ENCODE measurements at regions not wholly inside any gene's neighbourhood (a gene's known extent, or its start where the extent isn't known, plus 50 kb on each side); places are given as distances from the start of the nearest gene placed in this dataset.

DNA sequence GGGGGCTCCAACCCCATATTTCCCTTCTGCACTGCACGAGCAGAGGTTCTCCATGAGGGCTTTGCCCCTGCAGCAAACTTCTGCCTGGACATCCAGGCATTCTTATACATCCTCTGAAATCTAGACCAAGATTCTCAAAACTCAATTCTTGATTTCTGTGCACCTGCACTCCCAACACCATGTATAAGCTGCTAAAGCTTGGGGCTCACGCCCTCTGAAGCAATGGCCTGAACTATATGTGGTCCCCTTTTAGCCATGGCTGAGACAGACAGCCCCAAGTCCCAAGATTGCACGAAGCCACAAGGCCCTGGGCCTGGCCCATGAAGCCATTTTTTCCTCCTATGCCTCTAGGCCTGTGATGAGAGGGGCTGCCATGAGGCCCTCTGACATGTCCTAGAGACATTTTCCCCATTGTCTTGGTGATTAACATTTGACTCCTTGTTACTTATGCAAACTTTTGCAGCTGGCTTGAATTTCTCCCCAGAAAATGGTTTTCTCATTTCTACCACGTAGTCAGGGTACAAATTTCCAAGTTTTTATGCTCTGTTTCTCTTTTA, 468.0 kb upstream of the SLIT2 start:
- DNase-seq (ENCODE audit: low spot score) = no peak

DNA sequence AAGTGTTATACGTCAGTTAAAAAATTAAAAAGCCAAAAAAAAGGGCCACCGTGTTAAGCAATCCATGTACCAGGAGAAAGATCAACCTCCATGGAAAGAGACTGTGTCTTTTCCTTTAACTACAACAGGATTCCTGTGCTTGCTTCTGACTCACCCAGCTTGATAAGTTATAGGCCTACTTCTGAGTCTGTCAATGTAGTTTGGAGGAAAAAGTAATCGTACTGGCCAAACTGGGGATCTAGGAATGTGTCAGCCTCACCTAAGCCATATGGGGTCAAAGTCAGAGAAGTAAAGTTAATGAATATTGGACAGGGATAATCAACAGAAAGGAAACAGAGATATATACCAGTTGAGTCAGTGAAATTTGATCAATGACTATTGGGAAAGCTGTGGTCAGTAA, 470.8 kb upstream of the SLIT2 start:
- no peak for DNase-seq (ENCODE audit: low spot score)

DNA sequence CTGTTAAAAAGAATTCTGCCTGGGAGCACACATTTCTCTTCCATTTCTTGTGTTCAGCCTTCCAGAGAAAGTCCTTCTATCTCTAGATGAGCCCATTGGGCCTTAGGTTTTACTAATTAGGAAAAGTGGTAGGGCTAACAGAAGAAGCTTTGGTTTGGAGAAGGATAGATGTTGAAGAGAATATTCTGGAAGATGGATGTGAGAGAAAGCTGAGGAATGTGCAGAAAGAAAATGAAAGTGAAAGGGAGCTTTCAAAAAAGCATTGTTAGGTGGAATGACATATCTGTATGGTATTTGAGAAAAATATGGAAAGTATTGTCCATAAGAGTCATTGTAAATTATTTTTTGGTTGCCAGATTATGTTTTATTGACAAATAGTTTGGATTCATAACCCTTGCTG, 474.8 kb upstream of the SLIT2 start:
- DNase-seq (ENCODE audit: low spot score) = no peak

DNA sequence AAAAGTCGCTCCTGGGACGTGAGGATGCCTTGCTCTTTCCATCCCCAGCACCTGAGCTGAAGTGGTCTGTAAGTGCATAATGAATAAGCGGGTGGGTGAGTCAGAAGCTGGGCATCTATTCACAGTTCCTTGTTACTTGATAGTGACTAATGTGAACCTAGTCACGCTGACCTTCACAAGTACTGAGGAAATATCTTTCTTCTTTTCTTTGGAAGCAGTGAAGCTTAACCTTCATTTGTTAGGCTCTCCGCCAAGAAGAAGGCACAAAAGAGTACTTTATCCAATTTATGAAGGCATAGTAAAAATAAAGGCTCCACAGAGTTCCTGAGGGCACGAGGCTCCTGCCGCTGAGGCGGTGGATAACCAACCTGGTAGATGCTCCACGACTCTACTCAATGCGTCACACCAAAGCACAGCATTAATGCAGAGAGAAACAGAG, 475.7 kb upstream of the SLIT2 start:
- no peak for DNase-seq (ENCODE audit: low spot score)

DNA sequence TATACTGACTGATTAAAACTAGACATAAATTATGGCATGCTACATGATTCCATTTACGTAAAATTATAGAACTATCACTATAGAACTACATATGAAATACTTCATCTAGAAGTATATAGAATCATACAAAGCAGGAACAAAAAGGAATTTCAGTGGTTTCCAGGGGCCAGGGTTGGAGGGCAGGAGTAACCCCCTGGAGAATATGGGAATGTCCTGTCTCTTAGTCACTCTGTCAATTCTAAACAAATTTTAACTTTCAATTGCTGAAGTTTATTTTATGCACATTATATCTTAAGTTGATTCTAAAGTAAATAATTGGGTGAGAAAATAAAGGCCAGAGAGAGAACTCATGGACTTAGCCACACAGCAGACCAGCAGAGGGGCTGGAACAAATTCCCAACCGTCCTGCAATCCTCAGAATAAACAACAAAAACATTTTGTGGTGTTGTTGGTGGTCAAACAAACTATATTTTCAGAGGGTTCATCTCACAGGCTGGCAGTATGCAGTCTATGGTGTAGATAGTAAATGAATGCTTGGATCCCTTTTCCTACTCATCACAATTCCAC, 476.9 kb upstream of the SLIT2 start:
- no peak for DNase-seq (ENCODE audit: low spot score)

DNA sequence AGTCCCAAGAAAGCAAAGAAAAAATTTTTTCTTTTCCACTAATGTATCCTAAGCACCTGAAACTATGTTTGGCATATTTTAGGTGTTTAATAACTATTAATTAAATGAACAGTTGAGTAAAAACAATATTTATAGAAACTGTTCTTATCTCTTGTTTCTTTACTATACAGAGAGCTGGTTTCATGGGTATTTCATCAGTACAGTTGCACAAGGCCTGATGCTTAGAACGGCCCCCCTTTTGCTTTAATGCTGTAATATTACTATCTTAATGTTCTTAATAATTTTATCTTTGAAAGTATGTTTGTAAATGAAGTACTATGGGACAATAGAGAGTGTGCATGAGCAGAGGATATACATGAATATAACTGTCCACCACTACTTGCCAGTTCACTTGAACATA, 479.1 kb upstream of the SLIT2 start:
- no peak for DNase-seq (ENCODE audit: low spot score)

DNA sequence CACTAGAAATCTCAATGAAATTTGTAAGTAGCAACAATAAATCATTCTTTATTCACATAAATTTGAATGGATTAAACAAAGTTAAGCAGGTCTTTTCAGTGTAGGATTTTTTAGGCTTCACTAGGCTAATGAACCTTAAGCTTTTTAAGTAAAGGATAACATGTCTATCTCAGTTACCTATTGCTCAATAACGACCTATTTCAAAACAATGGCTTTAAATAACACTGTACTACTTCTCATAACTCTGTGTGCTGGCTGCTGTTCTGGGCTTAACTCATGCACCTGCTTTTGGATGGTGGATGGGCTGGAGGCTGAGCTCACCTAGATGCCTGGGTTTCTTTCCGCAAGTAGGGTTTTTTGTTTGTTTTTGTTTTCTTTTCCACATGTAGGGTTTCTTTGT, 495.0 kb upstream of the SLIT2 start:
- DNase-seq (ENCODE audit: low spot score) = no peak

DNA sequence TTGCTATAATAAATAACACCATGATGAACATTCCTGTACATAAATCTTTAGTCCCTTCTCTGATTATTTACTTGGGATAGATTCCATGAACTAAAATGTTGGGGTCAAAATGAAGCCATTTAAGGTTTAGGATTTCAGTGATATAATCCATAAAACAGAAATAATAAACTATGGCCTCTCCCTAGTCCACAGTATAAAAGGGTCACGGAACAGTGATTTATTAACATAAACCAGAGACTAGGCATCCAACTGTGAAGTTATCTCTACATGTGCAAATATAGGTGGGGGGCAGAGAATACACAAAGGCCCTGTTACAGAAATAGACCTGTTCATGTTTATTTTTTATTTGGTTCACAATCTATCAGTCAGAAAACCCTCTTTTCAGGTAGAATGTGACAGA, 499.1 kb upstream of the SLIT2 start:
- DNase-seq (ENCODE audit: low spot score) = no peak

DNA sequence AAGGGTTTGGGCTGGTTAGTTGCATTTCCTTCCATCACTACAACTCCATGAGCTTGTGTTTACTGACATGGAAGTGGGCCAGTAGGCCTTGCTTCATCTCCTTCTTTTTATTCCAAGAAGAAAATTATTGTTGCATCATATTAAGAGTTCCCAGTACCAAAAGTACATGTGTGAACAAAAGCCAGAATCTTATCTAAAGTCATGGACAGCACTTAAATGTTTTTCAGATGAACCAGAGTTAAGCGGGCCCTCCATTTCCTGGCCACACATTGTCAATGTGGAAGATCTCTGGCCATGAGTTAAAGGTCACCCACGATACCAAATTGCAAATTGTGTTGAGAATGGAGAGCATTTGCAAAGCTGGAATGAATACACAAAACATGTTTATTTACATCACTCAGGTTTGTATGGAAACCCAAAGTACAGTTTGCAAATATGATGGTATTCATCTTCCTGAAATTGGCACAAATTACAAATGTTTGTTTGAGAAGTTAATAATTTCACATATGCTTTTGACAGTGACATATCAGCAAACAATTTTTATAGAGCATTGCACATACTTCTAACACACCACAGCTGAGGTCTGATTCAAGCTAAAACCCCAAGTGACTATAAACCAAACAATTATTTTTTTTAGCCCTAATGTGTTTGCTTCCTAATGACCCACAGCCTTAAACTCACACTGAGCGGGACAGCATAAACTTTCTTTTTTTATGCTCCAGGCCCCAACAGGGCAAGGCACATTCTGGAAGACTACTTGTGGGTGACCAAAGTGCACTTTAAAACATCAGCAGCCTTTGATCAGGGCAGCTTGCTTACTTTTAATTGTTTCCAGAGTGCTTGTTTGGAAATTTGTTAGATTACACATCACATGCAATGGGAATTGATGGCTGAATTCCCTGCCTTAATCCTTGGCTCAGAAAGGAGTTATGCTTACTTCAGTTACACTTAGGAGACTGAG, 502.9 kb upstream of the SLIT2 start:
- no peak for DNase-seq (ENCODE audit: low spot score)

DNA sequence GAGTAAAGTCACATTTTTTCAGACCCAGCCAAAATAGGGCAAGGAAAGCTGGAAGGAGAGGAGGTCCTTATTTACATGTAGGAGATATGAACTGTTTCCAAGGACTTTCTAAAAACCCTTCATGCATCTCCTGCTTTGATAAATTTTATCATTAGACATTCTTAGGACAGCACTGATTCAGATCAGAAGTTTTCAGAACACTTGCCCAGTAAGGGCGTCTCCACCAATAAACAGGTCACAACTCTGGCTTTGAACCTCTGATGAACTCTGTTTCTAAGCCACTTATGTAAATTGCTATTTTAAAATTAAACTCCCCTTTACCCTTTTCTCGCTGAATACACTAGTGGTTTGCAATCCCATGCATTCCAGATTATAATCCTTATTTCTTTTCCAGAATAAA, 505.3 kb upstream of the SLIT2 start:
- DNase-seq (ENCODE audit: low spot score) = no peak

DNA sequence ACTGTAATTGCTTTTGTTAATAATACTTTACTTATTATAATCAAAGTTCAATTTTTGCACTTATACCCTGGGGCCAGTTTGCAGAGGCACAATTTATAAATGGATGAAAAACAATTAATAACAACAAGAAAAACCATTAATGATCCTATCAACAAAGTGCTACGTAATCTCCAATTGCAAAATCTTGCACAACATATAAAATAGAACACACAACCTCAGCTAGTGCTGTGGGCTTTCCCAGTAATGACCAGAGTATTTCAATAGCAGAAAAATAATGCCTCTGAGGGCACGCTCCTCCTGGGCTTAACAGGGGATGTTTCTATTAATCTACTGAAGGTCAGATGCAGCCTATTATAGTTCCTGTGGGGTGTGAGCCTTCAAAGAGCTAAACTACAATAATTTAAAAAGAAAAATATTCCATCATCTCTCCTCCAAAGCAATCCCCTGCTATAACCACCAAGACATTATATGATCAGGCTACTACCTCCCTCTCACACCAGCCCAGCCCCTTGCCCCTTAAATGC, 508.5 kb upstream of the SLIT2 start:
- DNase-seq (ENCODE audit: low spot score) = no peak

DNA sequence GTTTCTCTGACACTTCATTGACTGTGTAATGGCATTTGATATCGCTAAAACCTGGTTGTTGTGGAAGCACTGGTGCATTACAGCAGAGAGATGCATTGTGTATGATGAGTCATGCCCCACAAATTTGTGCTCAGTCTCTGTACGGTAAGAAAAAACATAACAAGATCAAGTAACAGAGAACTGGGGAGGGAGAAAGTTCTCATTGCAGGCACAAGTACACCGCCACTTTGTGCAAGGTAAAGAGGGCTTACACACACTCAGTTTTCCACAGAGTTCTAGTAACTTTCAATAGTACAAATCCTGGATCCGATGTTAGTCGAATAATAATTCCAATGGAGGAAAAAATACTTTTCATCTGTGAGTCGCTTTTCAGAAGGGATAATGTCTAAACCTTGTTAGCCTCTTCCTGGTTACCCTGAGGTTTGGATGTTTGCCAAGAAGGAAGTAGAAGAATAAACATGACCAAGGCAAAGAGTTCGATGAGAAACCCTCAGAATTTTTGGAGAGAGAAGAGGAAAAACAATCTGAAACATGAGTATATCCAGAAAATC, 512.5 kb upstream of the SLIT2 start:
- DNase-seq (ENCODE audit: low spot score) = no peak

DNA sequence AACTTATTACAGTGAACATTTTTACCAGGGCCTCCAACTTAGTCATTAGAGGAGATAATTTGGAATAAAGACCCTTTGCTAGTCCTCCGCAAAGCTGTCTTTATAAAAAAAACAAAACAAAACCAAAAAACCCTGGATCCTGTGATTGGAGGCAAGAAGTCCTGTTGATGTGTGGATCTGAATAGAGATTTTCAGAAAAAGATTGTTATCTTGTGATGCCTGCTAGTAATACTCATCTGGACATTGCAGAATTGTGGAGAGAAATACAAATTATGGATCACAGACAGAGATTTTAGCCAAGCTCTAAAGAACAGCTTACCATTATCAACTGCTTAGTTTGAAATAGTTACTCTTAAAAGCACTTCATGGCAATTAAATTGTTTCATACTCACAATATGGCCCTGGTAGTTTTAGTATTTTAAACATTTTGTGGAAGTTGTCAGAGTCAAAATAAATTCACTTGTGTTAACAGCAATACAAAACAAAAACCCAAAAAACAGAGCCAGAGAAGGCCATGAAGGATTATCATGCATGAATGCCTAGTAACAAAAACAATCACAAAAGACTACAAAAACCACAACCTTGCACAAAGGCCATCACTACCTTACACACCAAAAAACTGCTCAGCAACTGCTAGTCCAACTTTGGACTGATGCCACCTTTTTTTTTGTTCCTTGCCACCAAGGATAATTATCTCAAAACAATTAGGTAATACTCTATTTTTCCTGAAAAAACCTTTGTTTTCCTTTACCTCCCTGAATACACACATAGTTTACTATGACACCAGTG, 514.5 kb upstream of the SLIT2 start:
- no peak for DNase-seq (ENCODE audit: low spot score)

DNA sequence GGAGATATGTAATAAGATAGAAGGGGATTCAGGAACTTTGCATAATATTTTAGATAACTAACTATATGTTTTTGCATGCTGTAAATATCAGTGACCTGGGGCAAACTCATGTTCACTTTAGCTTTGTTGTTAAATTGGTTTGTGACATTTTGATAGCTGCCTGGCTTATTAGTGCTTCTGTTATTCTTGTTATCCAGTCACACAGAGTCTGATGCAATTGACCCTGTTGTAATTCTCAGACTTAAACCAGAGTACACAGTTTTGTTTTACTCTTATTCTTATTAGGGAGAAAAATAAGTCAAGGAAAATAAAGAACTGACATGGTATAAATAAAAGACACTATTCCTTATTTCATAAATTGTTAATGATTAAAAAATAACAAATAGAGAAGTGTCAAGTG, 516.7 kb upstream of the SLIT2 start:
- no peak for DNase-seq (ENCODE audit: low spot score)

DNA sequence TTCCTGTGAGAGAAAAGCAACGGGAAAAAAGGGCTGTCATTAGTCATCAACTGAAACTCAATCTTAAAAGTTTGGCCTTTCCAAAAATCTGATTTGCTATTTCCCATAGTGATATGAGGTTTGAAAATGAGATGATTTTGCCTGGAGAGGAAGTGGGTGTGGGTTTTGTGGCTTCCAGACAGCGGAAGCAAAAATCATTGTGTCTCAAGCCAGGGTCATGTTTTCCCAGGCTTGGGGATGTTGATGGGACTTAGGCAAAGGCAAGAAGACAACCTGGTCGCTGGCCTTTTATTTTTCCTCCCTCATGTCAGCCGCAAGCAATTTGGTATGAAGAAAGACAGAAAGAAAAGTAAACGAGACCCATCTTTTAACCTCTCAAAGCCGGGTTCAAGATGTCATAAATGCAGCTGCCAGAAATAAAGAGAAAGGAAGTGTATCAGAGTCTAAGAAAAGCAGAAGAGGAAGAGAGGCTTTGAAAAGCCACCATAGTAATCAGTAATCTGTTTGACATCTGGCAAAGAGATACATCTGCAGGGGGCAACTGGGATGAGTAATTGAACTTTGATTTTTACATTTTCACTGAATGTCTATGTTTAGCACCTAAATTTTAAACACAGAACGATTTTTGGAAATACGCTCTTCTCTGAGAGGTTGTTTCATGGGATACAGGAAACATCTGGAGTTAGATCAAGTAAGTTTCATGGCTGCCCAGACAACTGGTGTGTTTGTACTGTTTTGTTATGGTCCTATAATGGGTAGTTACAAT, 521.6 kb upstream of the SLIT2 start:
- no peak for DNase-seq (ENCODE audit: low spot score)

DNA sequence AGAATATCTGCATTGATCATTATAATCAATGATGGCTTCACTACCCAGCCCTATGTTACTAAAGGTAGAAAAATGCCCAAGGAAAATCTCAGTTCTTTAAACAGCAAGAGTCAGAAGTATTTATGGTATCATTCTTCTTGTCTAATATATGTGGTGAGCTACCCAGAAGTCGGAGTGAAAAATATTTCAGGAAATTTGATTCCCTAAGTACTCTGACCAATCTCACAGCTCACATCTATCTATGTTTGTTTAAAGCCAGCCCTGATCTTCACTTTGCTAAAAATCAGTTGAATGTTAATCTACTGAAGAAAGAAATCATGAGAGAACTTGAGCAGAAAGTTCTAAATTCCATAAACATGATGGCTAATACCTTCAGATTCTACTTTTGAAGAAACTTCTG, 522.9 kb upstream of the SLIT2 start:
- DNase-seq (ENCODE audit: low spot score) = no peak

DNA sequence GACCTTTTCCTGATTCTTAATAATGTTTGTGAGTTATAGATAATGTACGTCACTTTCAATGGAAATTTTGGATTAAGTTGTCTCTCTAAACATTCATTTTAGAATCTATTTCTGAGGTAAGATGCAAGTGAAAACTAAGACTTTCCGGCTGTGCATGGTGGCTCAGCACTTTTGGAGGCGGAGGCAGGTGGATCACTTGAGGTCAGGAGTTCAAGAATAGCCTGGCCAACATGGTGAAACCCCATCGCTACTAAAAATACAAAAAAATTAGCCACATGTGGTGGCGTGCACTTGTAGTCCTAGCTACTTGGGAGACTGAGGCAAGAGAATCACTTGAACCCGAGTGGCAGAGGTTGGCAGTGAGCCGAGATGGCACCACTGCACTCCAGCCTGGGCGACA, 524.6 kb upstream of the SLIT2 start:
- DNase-seq (ENCODE audit: low spot score) = no peak

DNA sequence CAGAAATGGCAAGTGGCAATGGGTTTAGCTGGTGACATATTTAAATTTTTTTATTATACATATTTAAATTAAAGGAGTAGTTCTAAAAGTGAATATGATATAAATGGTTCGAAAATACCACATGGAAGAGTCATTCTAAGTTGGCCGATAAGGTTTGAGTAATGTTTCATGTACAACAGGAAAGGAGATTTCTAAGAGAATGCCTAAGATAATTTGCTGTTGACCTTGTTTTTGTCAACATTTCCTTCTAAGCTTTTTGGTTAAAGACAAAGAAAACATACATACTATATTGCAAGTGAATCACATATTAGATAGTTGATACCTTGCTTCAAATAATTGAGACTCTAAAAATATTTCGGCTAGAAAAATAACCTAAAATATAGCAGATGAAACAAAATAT, 526.6 kb upstream of the SLIT2 start:
- DNase-seq (ENCODE audit: low spot score) = no peak

DNA sequence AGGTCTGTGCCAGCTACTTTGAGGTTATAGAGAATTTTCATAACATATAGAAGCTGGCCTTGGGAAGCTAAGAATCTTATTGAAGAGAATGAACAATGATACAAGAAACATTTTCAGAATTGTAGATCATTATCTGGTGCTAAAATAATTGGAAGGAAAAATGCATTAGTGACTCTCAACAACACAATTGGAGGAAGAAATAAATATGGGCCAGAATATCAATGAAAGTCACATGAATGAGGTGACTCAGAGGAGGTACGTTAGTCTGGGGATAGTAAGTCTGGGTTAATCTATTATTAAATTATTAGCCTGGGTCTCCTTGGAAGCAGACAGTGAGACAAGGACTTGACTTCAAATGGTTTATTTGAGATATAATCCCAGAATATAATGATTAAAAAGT, 529.3 kb upstream of the SLIT2 start:
- DNase-seq (ENCODE audit: low spot score) = no peak

DNA sequence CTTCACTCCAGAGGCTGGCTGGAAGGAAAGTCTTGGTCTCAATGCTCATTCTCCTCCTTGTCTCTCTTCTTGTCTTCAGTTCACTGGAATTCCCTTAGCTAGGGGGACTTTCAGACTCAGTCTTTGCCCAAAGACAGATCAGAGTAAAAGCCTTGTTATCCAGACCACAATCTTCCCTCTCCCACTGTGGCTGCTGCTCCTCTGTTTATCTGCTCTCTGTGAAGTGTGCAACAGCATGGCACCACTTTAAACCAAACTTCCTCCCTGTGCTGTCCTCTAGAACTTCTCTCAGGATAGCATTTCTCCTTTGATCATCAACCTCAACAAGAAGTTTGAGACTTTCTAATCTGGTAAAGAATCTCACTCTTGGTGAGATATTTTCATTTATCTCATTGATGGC, 530.1 kb upstream of the SLIT2 start:
- DNase-seq (ENCODE audit: low spot score) = no peak

DNA sequence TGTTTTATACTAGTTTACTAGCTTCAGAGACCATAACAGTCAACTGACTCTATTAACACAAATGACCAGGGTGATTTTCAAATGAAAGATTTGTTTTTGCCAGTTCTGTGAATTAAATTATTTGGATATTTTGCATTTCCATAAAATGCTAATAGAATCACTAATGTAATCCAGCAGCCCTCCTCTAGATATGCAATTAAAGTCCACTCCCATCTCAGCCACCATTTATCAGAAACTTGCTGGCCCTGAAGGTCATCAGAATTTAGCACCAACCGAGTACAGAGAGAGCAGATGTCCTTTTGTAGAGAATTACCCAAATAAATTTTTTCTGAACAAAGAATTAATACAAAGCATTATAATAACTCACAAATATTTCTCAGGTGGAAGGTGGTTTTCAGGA, 531.1 kb upstream of the SLIT2 start:
- no peak for DNase-seq (ENCODE audit: low spot score)

All from CD4-positive, alpha-beta T cell treated with Interleukin-15 for 4 hours (primary cell).